Activated CD4-positive, alpha-beta T cell treated with anti-CD3 and anti-CD28 coated beads for 4 hours (primary cell): ENCODE measurements at regions not wholly inside any gene's neighbourhood (a gene's known extent, or its start where the extent isn't known, plus 50 kb on each side); places are given as distances from the start of the nearest gene placed in this dataset.

Experiments
- DNase-seq, 2 donors: peaks; one replicate each; pipeline ENCODE4 v3.0.0-alpha.2; 2020

DNA sequence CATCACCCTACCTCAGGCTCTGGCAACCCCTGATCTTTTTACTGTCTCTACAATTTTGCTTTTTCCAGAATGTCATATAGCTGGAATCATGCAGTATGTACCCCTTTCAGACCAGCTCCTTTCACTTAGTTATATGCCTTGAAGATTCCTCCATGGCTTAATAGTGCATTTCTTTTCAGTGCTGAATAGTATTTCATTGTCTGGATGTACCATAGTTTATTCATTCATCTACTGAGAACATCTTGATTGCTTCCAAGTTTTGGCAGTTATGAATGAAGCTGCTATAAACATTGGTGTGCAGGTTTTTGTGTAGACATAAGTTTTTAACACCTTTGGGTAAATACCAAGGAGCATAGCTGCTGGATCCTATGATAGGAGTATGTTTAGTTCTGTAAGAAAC, 50.8 kb upstream of the ANP32A start:
- DNase-seq: no peak

DNA sequence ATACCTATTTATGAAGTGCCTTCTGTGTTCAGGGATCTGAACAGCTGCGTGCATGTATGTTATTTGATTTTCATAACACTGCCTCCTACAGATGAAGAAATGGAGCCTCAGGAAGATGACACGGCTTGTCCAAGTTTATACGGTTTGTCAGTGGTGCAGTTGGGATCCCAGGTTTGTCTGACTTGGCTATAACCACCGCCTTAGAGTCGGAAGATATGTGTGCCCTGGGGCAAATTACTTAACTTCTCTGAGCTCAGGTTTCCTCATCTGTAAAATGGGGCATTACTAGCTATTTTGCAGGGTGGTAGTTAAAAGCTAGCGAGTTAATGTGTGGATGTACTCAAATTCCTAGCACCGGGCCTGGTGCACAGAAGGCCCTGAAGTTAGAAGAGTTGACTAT, 54.1 kb upstream of the ANP32A start:
- no peak for DNase-seq

DNA sequence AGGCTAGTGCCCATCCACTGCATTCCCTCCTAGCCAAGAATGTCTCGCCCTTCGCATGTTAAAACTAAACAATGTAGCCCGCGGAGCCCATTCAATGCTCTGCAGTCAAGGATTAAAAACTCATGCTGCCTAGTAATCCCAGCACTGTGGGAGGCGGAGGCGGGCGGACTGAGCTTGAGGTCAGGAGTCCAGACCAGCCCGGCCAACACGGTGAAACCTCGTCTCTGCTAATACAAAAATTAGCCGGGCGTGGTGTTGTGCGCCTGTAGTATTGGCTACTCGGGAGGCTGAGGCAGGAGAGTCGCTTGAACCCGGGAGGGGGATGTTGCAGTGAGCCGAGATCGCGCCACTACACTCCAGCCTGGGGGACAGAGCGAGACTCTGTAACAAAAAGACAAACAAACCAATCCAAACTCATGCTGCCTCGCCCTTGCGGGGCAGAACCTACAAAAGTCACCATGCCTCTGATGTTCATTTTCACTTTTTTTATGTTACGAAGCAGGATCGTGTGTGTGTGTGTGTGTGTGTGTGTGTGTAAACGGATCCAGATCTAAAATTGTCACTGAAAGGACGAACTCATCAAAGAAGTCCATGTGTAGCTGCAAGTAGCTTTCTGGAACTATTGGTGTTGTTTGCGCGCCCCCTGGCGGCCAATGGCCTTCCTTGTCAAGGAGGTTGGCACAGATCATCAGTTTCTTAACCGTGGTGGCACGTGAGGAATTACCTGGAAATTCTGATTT, 54.8 kb upstream of the SPESP1 start:
- DNase-seq: peak; percentile 89 to 96

DNA sequence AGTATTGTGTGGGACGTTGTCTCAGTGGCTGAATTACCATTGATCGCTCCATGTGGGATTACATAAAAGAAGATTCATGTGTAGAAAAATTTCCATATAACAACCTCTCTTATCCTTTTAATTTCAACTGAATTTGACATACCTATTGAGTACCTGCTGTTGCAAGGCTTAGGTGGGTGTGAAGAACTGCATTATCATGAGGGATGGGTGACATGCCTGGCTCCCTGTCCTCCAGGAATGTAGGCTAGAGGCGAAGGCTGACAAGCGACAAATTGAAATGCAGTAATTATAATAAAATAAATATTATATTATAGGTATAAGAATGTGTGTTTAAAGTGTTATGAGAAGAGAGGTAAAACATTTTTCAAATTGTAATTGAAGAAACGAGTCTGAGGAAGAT, 52.7 kb upstream of the SPESP1 start:
- no peak for DNase-seq

DNA sequence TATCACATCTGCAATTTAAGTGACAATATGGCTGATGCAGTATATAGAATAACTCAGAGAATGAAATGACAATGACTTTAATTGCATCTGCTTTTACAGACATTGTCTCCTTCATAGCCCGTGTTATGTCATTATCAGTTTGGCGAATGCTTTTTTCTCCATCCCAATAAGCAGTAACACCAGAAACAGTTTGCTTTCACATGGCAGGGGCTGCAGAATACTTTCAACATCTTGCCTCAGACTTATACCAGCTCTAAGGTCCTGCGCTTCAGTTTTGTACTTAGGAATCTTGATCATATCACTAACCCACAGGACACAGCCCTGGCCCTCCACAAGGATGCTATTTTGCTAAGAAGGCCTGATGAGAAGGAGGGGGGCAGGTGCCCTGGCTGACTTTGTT, 49.9 kb upstream of the SPESP1 start:
- DNase-seq: no peak
